CD14-positive monocyte (primary cell): ENCODE measurements at regions not wholly inside any gene's neighbourhood (a gene's known extent, or its start where the extent isn't known, plus 50 kb on each side); places are given as distances from the start of the nearest gene placed in this dataset.

ENCODE experiments used
- DNase-seq, 3 donors: peaks; one replicate each; pipeline ENCODE4 v3.0.0-alpha.2; 2011 to 2022
- H2AFZ ChIP-seq: 2 replicates; pipeline ENCODE4 v1.6.0; 2012; ENCODE audit warnings: mild to moderate bottlenecking, low read depth, low read length, inconsistent platforms; ENCODE audit not compliant: insufficient read depth, poor library complexity, severe bottlenecking
- H3K27ac ChIP-seq, 2 donors: 1 replicate in 1 of 2; 2 replicates in 1 of 2; pipeline ENCODE4 v1.5.1; 2012 to 2013; ENCODE audit warnings: low read length in 2 of 2, control low read depth in 1 of 2, inconsistent platforms in 1 of 2, low read depth in 1 of 2, mild to moderate bottlenecking in 1 of 2
- H3K27me3 ChIP-seq, 2 donors: one replicate each; pipeline versions ENCODE4 v1.6.0 to v1.6.1; 2011 to 2013; ENCODE audit warnings: low read length in 2 of 2; ENCODE audit not compliant: control insufficient read depth in 2 of 2, insufficient read depth in 2 of 2
- H3K36me3 ChIP-seq, 2 donors: replicated peaks in 1 of 2; 1 replicate in 1 of 2; 2 replicates in 1 of 2; pipeline versions ENCODE4 v1.5.1 to v1.6.1; 2012 to 2013; ENCODE audit warnings: low read length in 2 of 2, control low read depth in 1 of 2, inconsistent platforms in 1 of 2, mild to moderate bottlenecking in 1 of 2; ENCODE audit not compliant: insufficient read depth in 2 of 2, control insufficient read depth in 1 of 2
- H3K4me1 ChIP-seq, 2 donors: 1 replicate in 1 of 2; 2 replicates in 1 of 2; pipeline versions ENCODE4 v1.5.1 to v1.6.1; 2012 to 2013; ENCODE audit warnings: low read length in 2 of 2, control low read depth in 1 of 2, inconsistent platforms in 1 of 2, mild to moderate bottlenecking in 1 of 2, moderate library complexity in 1 of 2; ENCODE audit not compliant: insufficient read depth in 2 of 2, control insufficient read depth in 1 of 2
- H3K4me2 ChIP-seq: replicated peaks from 2 replicates; pipeline ENCODE3; 2012; ENCODE audit warnings: low read length, moderate library complexity, mild to moderate bottlenecking; ENCODE audit not compliant: poor library complexity, severe bottlenecking; ENCODE audit errors: extremely low read depth
- H3K4me3 ChIP-seq, 3 experiments: fragments of 200-600 bp in 1 of 3; sonication (generic) in 1 of 3; replicated peaks in 1 of 3; 1 replicate in 2 of 3; 2 replicates in 1 of 3; pipeline ENCODE4 v1.5.1; 2011 to 2013; ENCODE audit warnings: low read length in 3 of 3, mild to moderate bottlenecking in 3 of 3, control low read depth in 2 of 3, low read depth in 2 of 3, inconsistent platforms in 1 of 3, moderate library complexity in 1 of 3
- H3K79me2 ChIP-seq: 2 replicates; pipeline ENCODE4 v1.6.0; 2012; ENCODE audit warnings: mild to moderate bottlenecking, control low read depth, inconsistent platforms, low read length, moderate library complexity; ENCODE audit not compliant: insufficient read depth
- H3K9ac ChIP-seq: 2 replicates; pipeline ENCODE4 v1.6.0; 2017; ENCODE audit warnings: low read length, mild to moderate bottlenecking; ENCODE audit not compliant: insufficient read depth, poor library complexity, severe bottlenecking
- H3K9me3 ChIP-seq, 2 donors: replicated peaks in 1 of 2; 1 replicate in 1 of 2; 2 replicates in 1 of 2; pipeline versions ENCODE4 v1.5.1 to v1.6.1; 2012 to 2013; ENCODE audit warnings: low read length in 2 of 2, control low read depth in 1 of 2; ENCODE audit not compliant: control insufficient read depth in 1 of 2, insufficient read depth in 1 of 2
- H4K20me1 ChIP-seq: 2 replicates; pipeline ENCODE4 v1.6.0; 2012; ENCODE audit warnings: mild to moderate bottlenecking, low read length, control low read depth, moderate library complexity; ENCODE audit not compliant: insufficient read depth
- H3K27ac Mint-ChIP-seq, 7 donors: one replicate each; pipeline ENCODE4 v1.8.0; 2020; ENCODE audit warnings: mild to moderate bottlenecking in 7 of 7, mixed read lengths in 7 of 7, moderate library complexity in 6 of 7, inconsistent platforms in 2 of 7
- H3K27me3 Mint-ChIP-seq, 3 donors: one replicate each; pipeline ENCODE4 v1.8.0; 2021 to 2022; ENCODE audit warnings: low read depth in 3 of 3, mild to moderate bottlenecking in 3 of 3, mixed read lengths in 3 of 3, moderate library complexity in 3 of 3, inconsistent platforms in 1 of 3
- H3K36me3 Mint-ChIP-seq, 2 donors: one replicate each; pipeline ENCODE4 v1.8.0; 2020; ENCODE audit warnings: mixed read lengths in 2 of 2, inconsistent platforms in 1 of 2, mild to moderate bottlenecking in 1 of 2
- H3K4me1 Mint-ChIP-seq: one replicate; pipeline ENCODE4 v1.8.0; 2020; ENCODE audit warnings: mild to moderate bottlenecking, mixed read lengths
- H3K4me3 Mint-ChIP-seq, 2 donors: one replicate each; pipeline ENCODE4 v1.8.0; 2020; ENCODE audit warnings: mild to moderate bottlenecking in 2 of 2, mixed read lengths in 2 of 2, moderate library complexity in 1 of 2
- H3K9me3 Mint-ChIP-seq, 7 donors: one replicate each; pipeline ENCODE4 v1.8.0; 2020 to 2022; ENCODE audit warnings: mixed read lengths in 7 of 7, mild to moderate bottlenecking in 6 of 7, moderate library complexity in 6 of 7, inconsistent platforms in 2 of 7
- CTCF ChIP-seq: fragments of 200-600 bp; IDR thresholded peaks from one replicate; pipeline ENCODE4 v1.8.0; 2022; ENCODE audit warnings: antibody characterized with exemption, mild to moderate bottlenecking
- WGBS: methylation state at CpG from one replicate; pipeline ENCODE4 v1.1.5; 2013; ENCODE audit warnings: missing lambda C conversion rate; ENCODE audit not compliant: insufficient coverage; 5-methylcytosine and 5-hydroxymethylcytosine counted together
- intact Hi-C, 2 donors: fragments of 100-400 bp; cut with micrococcal nuclease; formaldehyde crosslinking; loops; one replicate each; pipeline versions ENCODE4 v1.15.0 to v1.15.1; 2023

- no peak for DNase-seq
- Mint-ChIP-seq H3K9me3 (peaks cover 0 to 9% (median 4%) of the 10 kb centered on the region in 7 donors), H3K27ac (no peak overlapping the region), H3K4me3 (no peak overlapping the region), H3K36me3 (no peaks in the 10 kb centered on the region), H3K4me1 (no peaks in the 10 kb centered on the region), H3K27me3 (no peaks in the 10 kb centered on the region)
- H3K27ac ChIP-seq: no peak overlapping the region
- no peak overlapping the region for H3K4me2 ChIP-seq
- H2AFZ ChIP-seq: no peak overlapping the region
- no peak overlapping the region for H3K9ac ChIP-seq
- H3K4me1 ChIP-seq: no peaks in the 10 kb centered on the region
- no peak overlapping the region for H3K4me3 ChIP-seq
- WGBS: no CpG with 5 or more reads among the region's 2 CpGs
- no peaks in the 10 kb centered on the region for H3K79me2 ChIP-seq
- no peaks in the 10 kb centered on the region for H3K27me3 ChIP-seq
- no peak for TF ChIP-seq CTCF
- no peaks in the 10 kb centered on the region for H4K20me1 ChIP-seq
- intact Hi-C loops: no loop called here
- peaks cover 0 to 8% of the 10 kb centered on the region in 2 donors for H3K9me3 ChIP-seq
- H3K36me3 ChIP-seq: no peaks in the 10 kb centered on the region
Measured at GRCh38 chr14:79967453-79967852, 243.9 kb downstream of the DIO2 start.

- Histone ChIP-seq H3K79me2 (no peaks in the 10 kb centered on the region), H3K4me1 (no peaks in the 10 kb centered on the region), H3K9ac (no peak overlapping the region), H2AFZ (no peak overlapping the region), H3K9me3 (peaks cover 0 to 8% of the 10 kb centered on the region in 2 donors), H4K20me1 (no peaks in the 10 kb centered on the region), H3K27ac (no peak overlapping the region), H3K36me3 (no peaks in the 10 kb centered on the region), H3K27me3 (no peaks in the 10 kb centered on the region), H3K4me2 (no peak overlapping the region), H3K4me3 (no peak overlapping the region)
- H3K4me3 Mint-ChIP-seq: no peak overlapping the region
- peaks cover 0 to 9% (median 4%) of the 10 kb centered on the region in 7 donors for H3K9me3 Mint-ChIP-seq
- no peak overlapping the region for H3K27ac Mint-ChIP-seq
- intact Hi-C loops: no loop called here
- no peak for DNase-seq
- no peaks in the 10 kb centered on the region for H3K27me3 Mint-ChIP-seq
- no peaks in the 10 kb centered on the region for H3K4me1 Mint-ChIP-seq
- no peaks in the 10 kb centered on the region for H3K36me3 Mint-ChIP-seq
- no peak for TF ChIP-seq CTCF
Measured at GRCh38 chr14:79967001-79967400, 244.3 kb downstream of the DIO2 start.
